Stimulated activated CD4-positive, alpha-beta T cell treated with anti-CD3 and anti-CD28 coated beads, Interleukin-4, amount 100 ng/mL, for 1 hour (primary cell): ENCODE measurements at regions not wholly inside any gene's neighbourhood (a gene's known extent, or its start where the extent isn't known, plus 50 kb on each side); places are given as distances from the start of the nearest gene placed in this dataset.
"Not testable (repeated sequence)": the region's sequence is repeated elsewhere in the genome, so short reads cannot be mapped to it uniquely, and the experiment has no call there.

Experiments used
- DNase-seq: peaks from one replicate; pipeline ENCODE4 v3.0.0-alpha.2; 2020

DNA sequence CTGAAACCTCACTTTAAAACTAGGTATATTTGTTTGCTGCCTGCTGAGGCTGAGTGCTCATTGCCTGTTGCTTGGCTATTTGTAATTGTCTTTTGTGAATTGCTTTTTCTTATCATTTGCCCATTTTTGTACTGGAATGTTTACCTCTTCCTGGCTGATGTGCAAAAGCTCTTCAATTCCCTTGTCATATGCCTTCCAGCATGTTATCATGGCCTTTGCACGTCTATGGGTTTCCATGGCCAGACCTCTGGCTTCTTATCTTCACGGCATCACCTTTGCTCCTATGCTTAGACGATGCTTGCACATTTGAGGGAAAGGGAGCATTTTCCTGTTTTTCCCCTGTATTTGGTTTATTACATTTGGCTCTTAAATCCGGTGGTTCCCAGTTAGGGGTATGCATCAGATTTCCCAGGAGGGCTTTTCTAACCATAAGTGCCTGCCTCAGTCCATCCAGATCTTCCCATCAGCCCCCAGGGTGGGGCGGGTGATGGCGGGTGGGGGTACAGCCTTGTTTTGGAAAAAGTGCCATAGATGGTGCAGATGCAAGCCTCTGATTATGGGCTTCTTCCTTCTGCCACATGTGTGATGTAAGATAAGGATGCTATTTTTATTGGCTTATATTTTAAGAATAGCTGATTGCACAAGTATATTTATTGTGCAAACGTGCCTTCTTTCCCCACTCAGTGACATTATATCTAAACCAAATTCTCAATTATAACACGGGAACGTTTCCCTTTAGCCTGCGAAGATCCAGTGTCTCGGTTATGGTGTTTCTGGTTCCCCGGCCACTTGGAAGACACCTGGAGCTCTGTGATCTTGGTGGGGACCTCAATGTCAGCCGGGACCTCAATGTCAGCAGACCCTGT, 70.6 kb upstream of the SEPTIN5 start:
- no peak for DNase-seq

DNA sequence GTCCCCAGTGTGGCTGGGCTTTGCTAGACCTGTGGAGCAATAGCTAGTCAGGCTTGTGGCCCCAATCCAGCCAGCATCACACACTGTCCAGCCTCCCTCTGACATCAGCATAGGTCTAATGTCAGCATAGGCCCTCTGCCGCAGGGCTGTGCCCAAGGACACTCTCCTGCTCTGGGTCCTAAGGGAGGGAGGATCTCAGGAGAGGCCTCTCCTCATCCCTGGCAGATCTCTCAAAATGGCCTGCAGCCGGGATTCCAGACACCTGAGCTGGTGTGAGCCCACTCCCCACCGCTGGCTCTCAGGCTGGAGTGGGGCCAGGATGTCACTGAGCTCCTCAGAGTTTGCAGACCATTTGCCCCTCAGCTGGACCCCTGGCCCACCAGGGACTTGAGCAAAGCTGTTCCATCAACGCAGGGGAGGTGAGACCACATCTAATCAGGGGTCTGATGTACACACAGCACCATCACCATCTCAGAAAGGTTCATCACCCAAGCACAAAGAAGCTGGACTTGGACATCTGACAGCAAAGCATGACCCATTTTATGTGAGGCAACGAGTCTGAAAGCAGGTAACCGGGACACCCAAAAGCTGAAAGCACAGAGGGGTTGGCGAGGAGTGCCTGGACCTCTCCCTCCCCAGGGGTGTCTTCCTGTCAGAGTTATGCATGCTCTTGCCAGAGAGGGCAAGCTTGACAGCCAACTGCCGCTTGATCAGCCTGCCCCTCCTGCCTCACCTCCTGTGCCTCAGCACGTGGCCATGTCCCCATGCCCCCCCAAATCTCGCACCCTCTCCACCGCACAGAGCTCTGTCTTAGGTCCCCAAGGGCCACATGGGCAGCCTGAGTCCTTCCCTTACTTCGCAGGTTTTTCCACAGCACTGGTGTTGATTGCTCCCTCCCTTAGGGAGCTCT, 69.7 kb upstream of the SEPTIN5 start:
- no peak for DNase-seq

DNA sequence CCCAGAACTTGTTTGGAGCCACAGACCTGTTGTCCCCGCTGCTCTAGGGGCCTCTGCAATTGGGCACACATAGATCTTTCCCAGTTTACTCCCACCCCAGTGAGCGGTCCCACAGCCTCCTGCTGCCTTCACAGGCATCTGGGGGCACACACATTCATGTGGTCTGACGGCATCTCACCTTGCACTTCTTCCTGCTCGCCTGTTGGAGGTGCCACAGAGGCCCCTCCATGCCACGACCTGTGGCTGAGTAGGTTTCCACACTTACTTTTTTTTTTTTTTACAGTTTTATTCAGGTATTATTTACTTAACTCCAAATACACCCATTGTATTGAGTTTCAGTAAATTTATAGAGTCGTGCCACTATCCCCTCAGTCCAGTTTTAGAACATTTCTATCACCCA, 68.9 kb upstream of the SEPTIN5 start:
- DNase-seq, result no peak

DNA sequence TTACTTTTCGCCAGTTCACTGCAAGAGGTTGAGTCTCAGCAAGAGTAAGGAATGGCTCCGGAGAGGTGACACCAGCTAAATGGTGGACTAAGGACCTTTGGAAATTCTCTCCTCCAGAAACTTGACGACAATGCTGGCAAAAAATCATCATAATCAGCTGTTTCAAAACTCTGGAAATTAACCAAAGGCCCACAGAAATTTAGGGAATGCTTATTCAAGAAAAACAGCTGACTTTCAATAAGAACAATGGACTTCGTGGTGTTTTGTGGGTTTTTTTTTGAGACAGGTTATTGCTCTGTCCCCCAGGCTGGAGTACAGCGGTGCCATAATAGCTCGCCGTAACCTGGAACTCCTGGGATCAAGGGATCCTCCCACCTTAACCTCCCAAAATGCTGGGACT, 68.4 kb upstream of the SEPTIN5 start:
- no peak for DNase-seq

DNA sequence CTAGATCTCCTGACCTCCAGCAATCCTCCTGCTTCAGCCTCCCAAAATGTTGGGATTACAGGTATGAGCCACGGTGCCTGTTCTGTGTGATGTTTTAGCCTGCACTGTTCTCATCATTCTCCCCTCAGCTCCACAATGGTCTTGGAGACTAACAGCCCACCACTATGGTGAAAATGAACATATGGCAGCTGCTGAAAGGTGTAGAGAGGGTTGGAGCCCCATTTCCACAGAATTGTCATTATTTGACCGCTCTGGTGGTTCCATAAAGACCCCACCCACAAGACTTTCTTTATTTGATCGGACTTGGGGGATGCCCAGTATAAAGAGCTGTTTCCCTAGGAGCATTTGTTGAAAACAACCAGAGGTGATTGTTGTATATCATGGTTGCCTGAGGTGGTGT, 67.9 kb upstream of the SEPTIN5 start:
- DNase-seq, result no peak

DNA sequence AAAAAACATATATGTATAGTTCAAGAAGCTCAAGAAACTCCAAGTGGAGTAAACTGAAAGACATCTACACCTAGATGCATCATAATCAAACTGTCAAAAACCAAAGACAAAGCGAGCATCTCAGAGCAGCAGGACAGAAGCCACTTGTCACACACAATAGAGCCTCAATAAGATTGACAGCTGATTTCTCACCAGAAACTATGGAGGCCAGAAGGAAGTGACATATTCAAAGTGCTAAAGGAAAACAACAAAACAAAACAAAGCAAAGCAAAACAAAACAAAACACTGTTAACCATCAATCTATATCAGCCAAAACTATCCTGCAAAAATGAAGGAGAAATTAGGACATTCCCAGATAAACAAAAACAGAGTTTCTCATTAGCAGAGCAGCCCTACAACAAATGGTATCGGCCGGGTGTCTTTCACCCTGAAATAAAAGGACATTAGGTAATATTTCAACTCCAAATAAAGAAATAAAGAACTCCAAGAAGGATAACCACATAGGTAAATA, 65.8 kb upstream of the SEPTIN5 start:
- DNase-seq, result no peak

DNA sequence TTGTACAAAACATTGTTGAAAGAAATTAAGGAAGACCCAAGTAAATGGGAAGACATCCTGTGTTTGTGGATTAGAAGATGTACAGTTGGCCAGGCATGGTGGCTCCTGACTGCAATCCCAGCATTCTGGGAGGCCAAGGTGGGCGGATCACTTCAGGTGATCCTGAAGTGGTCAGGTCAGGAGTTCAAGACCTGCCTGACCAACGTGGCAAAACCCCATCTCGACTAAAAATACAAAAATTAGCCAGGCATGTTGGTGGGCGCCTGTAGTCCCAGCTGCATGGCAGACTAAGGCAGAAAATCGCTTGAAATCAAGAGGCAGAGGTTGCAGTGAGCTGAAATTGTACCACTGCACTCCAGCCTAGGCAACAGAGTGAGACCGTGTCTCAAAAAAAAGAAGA, 62.0 kb upstream of the SEPTIN5 start:
- no peak for DNase-seq

DNA sequence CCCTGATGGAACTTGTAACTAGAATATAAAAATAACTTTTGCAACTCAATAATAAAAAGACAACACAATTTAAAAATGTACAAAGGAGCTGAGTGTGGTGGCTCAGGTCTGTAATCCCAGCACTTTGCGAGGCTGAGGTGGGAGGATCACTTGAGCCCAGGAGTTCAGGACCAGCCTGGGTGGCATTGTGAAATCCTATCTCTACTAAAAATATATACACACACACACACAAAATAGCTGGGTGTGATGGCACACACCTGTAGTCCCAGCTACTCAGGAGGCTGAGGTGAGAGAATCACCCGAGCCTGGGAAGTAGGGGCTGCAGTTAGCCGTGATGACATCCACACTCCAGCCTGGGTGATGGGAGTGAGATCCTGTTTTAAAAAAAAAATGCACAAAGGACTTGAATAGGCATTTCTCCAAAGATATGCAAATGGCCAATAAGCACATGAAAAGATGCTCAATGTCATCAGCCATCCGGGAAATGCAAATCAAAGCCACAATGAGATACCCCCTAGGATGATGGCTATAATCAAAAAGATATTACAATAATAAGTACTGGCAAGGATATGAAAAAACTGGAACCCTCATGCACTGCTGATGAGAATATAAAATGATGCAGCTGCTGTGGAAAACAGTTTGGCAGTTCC, 59.8 kb upstream of the SEPTIN5 start:
- DNase-seq, result no peak

DNA sequence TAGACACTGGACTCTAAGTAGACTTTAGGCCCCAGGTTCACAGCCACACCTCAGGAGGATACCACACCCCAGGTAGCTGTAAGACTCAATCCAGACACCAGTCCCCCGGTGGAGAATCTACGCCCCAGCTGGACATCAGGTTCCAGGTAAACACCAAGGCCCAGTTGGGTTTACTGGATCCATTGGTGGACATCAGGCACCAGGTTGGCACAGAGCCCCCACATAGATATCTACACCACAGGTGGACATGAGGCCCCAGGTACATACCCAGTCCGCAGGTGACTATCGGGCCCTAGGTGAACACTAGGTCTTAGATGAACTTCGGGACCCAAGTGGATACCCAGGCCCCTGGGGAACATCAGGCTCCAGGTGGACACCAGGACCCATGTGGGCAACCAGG, 58.9 kb upstream of the SEPTIN5 start:
- DNase-seq, result no peak

DNA sequence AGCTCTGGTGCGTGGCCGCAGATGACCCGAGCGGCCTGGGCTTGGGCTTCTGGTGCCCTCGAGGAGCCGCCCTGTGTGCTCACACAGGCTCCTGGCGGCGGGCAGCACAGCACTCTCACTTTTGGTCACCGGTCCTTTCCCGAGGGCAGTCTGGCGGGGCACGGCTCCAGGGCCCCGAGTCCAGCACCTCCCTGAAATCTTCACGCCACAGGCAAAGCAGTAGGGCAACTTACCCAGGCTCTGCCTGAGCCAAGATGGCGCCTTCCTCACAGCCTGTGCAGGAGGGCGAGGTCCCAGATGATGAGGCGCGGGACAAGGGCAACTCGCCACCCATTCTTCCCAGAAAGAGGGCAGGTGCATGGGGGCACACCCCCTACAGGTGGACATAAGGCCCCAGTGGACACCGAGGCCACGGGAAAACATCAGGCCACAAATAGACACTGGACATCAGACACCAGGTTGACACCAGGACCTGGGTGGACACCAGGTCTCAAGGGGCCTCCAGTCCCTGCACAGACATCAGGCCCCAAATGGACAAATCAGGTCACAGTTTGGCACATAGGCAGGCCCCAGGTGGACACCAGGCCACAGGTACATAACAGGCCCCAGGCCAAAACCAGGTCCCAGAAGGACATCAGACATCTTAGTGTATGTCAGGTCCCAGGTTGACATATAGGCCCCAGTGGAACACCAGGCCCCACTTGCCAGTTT, 57.6 kb upstream of the SEPTIN5 start:
- no peak for DNase-seq

DNA sequence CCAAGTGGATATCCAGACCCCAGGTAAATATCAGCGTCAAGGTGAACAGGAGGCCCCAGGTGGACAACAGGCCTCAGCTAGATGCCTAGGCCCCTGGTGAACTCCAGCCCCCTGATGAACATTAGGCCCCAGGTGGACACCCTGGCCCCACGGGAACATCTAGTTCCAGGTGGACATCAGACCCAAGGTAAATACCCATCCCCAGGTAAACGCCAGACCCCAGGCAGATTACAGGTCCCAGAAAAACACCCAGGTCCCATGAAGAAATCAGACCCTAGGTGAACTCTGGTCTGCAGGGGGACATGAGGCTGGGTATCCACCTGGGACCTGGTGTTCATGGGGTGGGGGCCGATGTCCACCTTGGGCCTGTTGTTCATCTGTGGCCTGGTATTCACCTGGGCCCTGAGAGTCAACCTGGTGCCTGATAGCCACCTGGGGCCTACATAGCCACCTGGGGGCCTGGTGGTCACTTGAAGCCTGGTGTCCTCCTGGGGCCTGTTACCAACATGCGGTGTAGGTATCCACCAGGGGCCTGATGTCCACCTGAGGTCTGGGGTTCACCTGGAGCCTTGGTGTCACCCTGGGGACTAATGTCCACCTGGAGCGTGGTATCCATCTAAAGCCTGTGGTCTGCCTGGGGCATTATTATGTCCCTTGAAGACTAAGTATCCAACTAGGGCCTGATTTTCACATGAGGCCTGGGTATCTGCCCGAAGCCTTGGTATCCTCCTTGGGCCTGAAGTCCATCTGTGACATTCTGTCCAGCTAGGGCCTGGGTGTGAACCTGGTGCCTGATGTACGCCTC, 56.8 kb upstream of the SEPTIN5 start:
- DNase-seq, result no peak

DNA sequence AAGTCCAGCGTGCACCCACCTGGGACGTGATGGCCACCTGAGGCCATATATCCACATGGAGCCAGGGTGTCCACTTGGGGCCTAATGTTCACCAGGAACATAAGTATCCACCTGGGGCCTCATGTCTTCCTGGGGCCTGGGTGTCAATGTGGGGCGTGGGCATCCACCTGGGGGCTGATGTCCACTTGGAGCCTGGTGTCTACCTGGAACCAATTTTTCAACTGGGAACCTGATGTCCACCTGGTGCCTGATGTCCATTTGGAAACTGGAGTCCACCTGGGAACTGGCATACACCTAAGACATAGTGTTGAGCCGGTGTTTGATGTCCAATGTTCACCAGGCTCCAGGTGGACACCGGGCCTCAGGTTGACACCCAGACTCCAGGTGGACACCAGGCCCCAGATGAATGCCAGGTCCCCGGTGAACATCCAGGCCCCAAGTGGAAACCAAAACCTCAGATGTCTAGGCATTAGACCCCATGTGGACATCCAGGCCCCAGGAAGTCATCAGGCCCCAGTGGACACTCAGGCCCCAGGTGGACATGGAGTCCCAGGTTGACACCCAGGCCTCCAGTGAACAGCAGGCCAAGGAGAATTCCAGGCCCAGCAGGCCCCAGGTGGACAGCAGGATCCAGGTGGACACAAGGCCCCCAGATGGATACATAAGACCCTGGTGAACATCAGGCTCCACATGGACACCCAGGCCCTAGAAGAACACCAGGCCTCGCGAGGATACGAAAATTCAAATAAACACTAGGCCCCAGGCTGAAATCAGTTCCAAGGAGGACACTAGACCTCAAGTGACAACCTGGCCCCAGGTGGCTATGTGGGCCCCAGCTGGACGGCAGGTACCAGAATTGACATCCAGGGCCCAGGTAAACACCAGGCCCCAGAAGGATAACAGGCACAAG, 56.0 kb upstream of the SEPTIN5 start:
- DNase-seq, result no peak

DNA sequence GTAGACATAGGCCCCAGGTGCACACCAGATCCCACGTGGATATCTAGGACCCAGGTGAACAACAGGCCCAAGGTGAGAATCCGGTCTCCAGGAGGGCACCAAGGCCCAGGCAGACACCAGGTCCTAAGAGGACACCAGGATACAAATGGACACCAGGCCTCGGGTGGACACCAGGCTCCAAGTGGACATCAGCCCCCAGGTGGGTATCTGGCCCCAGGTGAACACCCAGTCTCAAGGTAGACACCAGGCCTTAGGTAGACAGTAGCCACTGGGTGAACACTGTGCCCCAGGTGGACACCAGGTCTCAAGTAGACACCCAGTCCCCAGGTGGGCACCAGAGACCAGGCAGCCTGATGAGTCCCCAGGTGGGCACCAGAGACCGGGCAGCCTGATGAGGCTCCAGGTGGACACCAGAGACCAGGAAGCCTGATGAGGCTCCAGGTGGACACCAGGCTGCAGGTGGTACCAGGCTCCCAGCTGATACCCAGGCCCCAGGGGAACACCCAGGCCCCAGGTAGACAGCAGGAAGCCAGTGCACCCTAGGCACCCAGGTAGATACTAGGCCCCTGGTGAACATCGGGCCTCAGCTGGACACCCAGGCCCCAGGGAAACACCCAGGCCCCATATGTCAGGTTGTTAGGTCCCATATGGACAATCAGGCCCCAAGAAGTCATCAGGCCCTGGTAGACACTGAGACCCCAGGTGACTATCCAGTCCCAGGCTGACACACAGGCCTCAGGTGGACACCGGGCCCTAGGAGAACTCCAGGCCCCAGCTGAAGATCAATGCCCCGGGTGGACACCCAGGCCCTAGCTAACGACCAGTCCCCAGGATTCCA, 55.1 kb upstream of the SEPTIN5 start:
- DNase-seq, result no peak

DNA sequence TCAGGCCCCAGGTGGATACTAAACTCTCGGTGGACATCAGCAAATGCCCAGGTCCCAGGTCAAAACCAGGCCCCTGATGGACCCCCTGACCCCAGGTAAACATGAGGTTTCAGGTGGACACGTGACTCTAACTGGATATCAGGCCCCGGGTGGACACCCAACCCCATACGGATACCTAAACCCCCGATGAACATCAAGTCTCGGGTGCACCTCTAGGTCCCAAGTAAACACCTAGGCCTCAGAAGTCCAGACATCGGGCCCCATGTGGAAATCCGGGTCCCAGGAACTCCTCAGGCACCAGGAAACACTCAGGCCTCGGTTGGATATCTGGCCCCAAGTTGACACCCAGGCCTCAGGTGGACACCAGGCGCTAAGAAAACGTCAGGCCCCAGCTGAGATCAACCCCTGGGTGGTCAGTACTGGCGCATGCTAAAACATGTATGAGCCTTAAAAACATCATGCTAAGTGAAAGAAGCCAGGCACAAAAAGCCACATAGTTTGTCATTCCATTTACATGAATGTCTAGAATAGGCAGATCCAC, 54.4 kb upstream of the SEPTIN5 start:
- DNase-seq, result no peak

DNA sequence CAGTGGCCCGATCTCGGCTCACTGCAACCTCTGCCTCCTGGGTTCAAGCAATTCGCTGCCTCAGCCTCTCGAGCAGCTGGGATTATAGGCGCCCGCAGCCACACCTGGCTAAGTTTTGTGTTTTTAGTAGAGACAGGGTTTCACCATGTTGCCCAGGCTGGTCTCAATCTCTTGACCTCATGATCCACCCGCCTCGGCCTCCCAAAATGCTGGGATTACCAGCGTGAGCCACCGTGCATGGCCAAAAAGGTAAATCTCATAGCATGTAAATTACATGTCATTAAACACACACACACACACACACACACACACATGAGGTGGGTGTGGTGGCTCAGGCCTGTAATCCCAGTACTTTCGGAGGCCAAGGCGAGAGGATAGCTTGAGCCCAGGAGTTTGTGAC, 53.7 kb upstream of the SEPTIN5 start:
- DNase-seq, result not testable (repeated sequence)

DNA sequence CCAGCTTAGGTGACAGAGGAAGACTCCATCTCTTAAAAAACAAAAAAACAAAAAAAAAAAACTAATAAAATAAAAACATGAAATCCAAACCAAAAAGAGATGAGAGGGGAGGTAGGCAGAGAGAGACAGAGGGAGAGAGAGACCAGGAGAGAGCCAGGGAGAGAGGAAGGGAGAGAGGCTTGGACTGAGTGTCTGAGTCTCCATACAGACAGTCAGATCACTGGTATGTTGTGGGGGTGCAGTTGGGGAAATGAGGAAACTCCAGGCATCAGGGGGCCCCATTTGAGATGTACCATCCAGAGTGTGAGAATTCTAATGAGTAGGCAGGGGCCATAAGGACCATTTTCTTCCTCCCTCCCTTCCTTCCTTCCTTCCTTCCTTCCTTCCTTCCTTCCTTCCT, 53.1 kb upstream of the SEPTIN5 start:
- DNase-seq, result no peak

DNA sequence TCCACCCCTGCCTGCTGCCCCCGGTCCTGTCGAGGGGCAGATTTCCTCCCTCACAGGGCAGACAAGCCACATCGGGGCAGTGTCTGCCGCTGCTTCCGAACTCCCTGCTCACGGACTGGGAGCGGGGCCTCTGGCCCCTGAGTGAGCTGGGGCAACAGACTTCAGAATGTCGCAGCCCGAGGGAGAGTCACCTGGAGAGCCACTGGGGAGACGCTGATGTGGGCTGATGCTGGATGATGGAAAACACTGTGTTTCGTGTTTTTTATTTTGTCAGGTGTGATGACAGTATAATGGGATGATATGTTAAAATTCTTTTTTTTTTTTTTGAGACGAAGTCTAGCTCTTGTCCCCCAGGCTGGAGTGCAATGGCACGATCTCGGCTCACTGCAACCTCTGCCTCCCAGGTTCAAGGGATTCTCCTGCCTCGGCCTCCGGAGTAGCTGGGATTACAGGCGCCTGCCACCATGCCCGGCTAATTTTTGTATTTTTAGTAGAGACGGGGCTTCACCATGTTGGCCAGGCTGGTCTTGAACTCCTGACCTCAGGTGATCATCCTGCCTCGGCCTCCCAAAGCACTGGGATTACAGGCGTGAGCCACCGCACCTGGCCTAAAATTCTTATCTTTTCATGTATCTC, 52.1 kb upstream of the SEPTIN5 start:
- not testable (repeated sequence) for DNase-seq

DNA sequence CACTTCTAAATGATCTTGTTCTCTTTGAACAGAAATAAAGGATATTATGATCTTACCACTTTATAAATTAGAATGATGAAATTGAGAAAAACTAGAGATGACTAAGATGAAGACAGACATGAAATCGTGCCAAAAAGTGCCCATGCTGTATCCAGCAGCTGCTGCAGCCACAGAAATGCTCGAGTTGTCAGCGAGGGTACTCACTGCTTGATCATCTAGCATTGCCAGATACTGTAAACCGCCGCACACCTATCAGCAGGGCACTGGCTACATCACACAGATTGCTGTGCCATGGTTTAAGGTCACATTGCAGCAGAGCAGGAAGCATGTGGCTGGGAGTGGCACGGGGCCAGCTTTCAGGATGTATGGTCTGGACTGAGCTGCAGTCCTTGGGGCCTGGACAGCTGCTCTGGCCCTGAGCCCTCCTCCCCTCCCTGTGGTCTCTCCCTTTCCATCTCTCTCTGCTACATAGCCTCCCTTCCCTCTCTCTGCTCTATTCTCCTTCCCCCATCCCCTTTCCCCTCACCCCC, 51.0 kb upstream of the SEPTIN5 start:
- no peak for DNase-seq
